Astrocyte of the cerebellum (primary cell): ENCODE measurements at regions not wholly inside any gene's neighbourhood (a gene's known extent, or its start where the extent isn't known, plus 50 kb on each side); places are given as distances from the start of the nearest gene placed in this dataset.

Experiments used
- DNase-seq: peaks from one replicate; pipeline ENCODE4 v3.0.0-alpha.2; 2011; ENCODE audit warnings: low read depth
- H3K4me3 ChIP-seq: 2 replicates; pipeline ENCODE4 v1.5.1; 2011; ENCODE audit warnings: mild to moderate bottlenecking, low read depth, low read length, moderate library complexity
- in situ Hi-C: cut with HindIII; loops from 2 replicates; pipeline ENCODE4 v1.10.0; 2017; ENCODE audit warnings: low sequenced_read_pairs
- TF ChIP-seq, protein P1 (sequence below): IDR thresholded peaks from 2 replicates; pipeline ENCODE4 v1.5.1; 2012; ENCODE audit warnings: low read length, low read depth, moderate library complexity, mild to moderate bottlenecking; ENCODE audit errors: missing control alignments

DNA sequence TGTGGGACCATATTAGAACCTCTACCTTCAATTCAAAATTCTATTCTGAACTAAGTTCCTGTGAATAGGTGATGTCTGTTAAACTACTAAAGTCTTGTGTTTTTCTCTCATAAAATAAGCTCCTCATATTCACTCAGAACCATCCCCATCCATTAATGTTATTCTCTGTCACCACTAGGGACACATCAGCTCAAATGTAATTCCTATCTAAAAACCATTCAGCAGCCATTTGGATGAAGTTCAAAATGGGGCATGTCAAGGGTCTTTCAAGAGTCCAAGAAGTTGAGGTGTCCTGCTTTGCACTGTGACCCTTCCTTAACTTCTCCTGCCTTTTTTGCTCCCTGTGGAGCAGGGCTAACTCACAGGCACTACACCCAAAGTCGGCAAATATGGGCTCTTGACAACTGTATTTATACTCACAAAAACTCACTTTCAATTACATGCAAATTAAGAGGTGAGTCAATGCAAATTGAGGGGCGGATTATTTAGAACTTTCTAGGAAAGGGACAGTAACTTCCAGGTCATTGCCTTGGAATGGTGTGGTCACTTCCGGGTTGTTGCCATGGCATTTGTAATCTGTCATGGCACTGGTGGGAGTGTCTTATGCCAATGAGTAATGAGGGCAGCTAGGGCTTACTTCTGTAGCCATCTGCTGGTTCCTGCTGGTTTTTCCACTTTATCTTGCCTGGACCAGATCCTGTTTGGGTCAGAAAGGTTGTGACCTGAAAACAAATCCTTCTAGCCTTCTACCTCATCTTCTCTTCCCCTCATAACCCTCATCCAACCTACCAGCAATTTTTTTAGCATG lies 128.2 kb upstream of the COX10 start:
- DNase-seq = no peak
- in situ Hi-C loops = no loop called here
- TF ChIP-seq, protein P1, sequence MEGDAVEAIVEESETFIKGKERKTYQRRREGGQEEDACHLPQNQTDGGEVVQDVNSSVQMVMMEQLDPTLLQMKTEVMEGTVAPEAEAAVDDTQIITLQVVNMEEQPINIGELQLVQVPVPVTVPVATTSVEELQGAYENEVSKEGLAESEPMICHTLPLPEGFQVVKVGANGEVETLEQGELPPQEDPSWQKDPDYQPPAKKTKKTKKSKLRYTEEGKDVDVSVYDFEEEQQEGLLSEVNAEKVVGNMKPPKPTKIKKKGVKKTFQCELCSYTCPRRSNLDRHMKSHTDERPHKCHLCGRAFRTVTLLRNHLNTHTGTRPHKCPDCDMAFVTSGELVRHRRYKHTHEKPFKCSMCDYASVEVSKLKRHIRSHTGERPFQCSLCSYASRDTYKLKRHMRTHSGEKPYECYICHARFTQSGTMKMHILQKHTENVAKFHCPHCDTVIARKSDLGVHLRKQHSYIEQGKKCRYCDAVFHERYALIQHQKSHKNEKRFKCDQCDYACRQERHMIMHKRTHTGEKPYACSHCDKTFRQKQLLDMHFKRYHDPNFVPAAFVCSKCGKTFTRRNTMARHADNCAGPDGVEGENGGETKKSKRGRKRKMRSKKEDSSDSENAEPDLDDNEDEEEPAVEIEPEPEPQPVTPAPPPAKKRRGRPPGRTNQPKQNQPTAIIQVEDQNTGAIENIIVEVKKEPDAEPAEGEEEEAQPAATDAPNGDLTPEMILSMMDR = no peak
- no peak overlapping the region for H3K4me3 ChIP-seq

DNA sequence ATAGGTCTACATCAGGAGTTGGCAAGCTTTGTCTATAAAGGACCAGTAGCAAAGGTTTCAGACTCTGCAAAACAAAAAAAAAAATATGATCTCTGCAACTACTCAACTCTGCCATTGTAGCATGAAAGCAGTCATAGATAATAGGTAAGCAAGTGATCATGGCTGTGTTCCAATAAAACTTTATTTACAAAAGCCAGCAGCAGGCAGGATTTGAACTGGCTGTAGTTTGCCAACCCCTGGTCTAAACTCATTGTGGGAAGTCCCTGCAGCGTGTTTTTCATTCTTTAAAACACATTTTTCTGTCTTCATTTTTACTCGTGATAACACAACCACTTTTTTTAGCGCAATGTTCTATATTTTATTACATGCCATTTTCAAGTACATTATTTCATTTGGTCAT lies 127.5 kb upstream of the COX10 start:
- in situ Hi-C loops = no loop called here
- DNase-seq = no peak
- TF ChIP-seq, protein P1 = no peak
- H3K4me3 ChIP-seq = no peak overlapping the region

DNA sequence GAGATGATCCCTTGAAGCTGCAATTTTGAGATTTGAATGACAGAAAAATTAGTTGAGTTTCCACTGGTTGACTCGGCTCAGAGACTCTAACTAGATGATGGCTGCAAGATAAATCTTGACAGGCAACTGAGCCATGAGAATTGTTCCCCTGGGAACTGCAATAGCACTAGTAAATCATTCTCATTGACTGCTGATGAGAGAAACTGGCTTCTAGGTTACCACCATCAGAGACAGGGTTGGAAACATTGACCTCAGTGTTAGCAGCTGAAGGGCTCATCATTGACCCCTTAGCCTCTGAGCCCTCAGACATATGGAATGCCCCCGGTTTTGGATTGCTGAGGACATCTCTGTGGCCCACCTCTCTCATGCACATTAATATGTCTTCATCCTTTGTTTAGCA lies 125.4 kb upstream of the COX10 start:
- in situ Hi-C loops = no loop called here
- TF ChIP-seq, protein P1 = no peak
- no peak overlapping the region for H3K4me3 ChIP-seq
- DNase-seq = no peak

DNA sequence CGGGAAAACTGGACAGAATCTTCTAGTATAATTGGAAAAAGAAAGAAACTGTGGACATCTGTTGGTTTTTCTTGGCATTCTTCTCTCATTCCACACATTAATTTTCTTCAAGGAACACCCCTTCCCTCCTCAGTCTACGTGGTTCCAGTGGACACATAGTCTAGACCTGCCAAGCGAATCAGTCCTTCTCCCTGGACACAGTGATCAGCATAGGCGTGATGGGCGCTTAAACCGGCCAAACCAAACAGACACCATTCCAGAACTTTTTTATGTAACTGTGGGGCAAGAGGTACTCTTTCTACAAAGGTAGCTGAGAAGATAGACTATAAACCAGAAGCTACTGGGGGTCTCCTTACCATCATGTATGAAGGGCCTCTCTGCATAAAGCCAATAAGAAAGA lies 121.8 kb upstream of the COX10 start:
- TF ChIP-seq, protein P1 = no peak
- no peak for DNase-seq
- in situ Hi-C loops = no loop called here
- no peak overlapping the region for H3K4me3 ChIP-seq

GRCh38 chr17:13952009-13952750 lies 117.1 kb upstream of the COX10 start:
- in situ Hi-C loops = no loop called here
- TF ChIP-seq, protein P1 = no peak
- no peak overlapping the region for H3K4me3 ChIP-seq

GRCh38 chr17:13953841-13954240 lies 115.5 kb upstream of the COX10 start:
- TF ChIP-seq, protein P1 = no peak
- H3K4me3 ChIP-seq = no peak overlapping the region
- DNase-seq = no peak
- in situ Hi-C loops = no loop called here

More at GRCh38 chr17:13952009-13952750, 117.1 kb upstream of the COX10 start:
- DNase-seq = no peak
